ENCODE measurements at regions not wholly inside any gene's neighbourhood (a gene's known extent, or its start where the extent isn't known, plus 50 kb on each side); places are given as distances from the start of the nearest gene placed in this dataset.

DNA sequence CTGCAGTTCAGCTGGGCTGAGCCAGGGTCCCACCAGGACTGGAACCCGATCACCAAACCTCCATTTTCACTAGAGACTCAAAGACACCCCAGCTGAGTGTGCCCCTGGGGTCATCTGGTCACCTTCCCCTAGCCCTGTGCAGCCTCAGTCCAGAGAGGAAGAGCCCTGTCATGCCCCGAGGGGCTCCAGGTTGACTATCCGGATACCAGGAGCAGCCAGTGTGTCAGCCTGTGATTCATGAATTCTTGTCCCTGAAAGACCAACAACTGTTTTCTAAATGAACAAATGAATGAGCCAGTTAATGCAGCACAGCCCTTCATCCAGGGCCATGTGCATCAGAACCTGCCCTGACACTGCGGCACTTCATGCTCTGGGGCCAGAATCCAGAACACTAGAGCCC is 201.9 kb upstream of the TCERG1L start:
- TF ChIP-seq, protein P1, sequence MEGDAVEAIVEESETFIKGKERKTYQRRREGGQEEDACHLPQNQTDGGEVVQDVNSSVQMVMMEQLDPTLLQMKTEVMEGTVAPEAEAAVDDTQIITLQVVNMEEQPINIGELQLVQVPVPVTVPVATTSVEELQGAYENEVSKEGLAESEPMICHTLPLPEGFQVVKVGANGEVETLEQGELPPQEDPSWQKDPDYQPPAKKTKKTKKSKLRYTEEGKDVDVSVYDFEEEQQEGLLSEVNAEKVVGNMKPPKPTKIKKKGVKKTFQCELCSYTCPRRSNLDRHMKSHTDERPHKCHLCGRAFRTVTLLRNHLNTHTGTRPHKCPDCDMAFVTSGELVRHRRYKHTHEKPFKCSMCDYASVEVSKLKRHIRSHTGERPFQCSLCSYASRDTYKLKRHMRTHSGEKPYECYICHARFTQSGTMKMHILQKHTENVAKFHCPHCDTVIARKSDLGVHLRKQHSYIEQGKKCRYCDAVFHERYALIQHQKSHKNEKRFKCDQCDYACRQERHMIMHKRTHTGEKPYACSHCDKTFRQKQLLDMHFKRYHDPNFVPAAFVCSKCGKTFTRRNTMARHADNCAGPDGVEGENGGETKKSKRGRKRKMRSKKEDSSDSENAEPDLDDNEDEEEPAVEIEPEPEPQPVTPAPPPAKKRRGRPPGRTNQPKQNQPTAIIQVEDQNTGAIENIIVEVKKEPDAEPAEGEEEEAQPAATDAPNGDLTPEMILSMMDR (IDR thresholded peaks at IDR 0.05; ENCODE audit: poor library complexity, severe bottlenecking) = no peak
- TF ChIP-seq RAD21 (conservative IDR thresholded peaks at IDR 0.05) (no peak), MXI1 (conservative IDR thresholded peaks at IDR 0.05; ENCODE audit: poor library complexity, severe bottlenecking) (no peak), EZH2 (IDR thresholded peaks at IDR 0.05; ENCODE audit: borderline replicate concordance, insufficient read depth, low read length, poor library complexity, severe bottlenecking) (no peak), POLR2AphosphoS5 (IDR thresholded peaks at IDR 0.05) (no peak), SMC3 (conservative IDR thresholded peaks at IDR 0.05; ENCODE audit: poor library complexity) (no peak), EP300 (conservative IDR thresholded peaks at IDR 0.05; ENCODE audit: poor library complexity, severe bottlenecking) (no peak)
- TF ChIP-seq, protein P2, sequence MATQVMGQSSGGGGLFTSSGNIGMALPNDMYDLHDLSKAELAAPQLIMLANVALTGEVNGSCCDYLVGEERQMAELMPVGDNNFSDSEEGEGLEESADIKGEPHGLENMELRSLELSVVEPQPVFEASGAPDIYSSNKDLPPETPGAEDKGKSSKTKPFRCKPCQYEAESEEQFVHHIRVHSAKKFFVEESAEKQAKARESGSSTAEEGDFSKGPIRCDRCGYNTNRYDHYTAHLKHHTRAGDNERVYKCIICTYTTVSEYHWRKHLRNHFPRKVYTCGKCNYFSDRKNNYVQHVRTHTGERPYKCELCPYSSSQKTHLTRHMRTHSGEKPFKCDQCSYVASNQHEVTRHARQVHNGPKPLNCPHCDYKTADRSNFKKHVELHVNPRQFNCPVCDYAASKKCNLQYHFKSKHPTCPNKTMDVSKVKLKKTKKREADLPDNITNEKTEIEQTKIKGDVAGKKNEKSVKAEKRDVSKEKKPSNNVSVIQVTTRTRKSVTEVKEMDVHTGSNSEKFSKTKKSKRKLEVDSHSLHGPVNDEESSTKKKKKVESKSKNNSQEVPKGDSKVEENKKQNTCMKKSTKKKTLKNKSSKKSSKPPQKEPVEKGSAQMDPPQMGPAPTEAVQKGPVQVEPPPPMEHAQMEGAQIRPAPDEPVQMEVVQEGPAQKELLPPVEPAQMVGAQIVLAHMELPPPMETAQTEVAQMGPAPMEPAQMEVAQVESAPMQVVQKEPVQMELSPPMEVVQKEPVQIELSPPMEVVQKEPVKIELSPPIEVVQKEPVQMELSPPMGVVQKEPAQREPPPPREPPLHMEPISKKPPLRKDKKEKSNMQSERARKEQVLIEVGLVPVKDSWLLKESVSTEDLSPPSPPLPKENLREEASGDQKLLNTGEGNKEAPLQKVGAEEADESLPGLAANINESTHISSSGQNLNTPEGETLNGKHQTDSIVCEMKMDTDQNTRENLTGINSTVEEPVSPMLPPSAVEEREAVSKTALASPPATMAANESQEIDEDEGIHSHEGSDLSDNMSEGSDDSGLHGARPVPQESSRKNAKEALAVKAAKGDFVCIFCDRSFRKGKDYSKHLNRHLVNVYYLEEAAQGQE (IDR thresholded peaks at IDR 0.05; ENCODE audit: borderline replicate concordance) = no peak
